GM12801 (cell line): ENCODE measurements at regions not wholly inside any gene's neighbourhood (a gene's known extent, or its start where the extent isn't known, plus 50 kb on each side); places are given as distances from the start of the nearest gene placed in this dataset.

ENCODE experiments used
- CTCF ChIP-seq: IDR thresholded peaks from one replicate; pipeline ENCODE4 v1.5.1; 2011; ENCODE audit warnings: control low read depth; ENCODE audit not compliant: insufficient read length; ENCODE audit errors: extremely low read depth

- TF ChIP-seq CTCF: no peak
Measured at GRCh38 chr1:96973605-96974004, 252.0 kb downstream of the PTBP2 start.

- TF ChIP-seq CTCF: no peak
Measured at GRCh38 chr1:96978444-96978843, 256.9 kb downstream of the PTBP2 start.

- TF ChIP-seq CTCF: no peak
Measured at GRCh38 chr1:96978901-96979300, 257.3 kb downstream of the PTBP2 start.

DNA sequence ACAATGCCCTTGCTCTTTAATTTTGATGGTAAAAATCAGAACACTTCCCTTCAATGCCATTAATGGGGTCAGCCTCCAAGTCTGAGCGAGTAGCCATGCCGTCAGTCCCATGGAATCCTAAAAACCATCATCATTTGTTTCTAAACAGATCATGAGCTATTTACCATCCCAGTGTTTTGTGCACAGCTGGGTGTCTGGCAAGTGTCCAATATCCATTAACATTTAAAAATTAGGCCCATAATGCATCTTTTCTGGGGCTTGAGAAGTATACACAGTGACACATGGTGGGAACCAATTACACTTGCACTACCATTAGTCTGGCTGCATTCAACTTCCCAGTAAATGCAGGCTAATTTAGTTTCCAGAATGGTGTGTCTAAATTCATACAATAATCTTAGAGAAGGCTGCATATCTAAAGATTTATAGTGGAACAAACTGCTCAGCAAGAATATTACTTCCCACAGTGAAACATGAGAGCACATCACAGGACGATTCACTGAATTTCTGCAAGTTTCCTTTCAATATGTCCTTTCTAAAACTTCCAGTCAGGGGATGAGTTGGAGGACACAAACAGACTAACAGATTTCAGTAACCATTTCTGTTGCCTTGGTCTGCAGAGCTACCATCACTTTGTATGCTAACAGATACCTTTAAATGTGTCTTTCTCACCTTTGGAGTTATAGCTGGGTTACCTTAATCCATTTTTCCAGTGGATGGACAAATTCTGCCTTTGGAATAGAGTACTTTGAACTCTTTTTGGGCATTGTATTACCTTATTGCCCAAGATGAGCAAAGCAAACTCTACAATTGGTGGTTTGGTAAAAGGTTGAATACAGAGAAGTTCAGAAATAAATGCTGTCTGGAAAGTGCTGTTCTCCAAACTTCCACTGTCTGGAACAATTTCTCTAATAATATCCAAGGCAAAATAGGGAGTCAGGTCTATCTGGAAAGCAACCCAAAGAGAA lies 258.0 kb downstream of the PTBP2 start:
- TF ChIP-seq CTCF: no peak

GRCh38 chr1:96980448-96980847 lies 258.9 kb downstream of the PTBP2 start:
- TF ChIP-seq CTCF: no peak

DNA sequence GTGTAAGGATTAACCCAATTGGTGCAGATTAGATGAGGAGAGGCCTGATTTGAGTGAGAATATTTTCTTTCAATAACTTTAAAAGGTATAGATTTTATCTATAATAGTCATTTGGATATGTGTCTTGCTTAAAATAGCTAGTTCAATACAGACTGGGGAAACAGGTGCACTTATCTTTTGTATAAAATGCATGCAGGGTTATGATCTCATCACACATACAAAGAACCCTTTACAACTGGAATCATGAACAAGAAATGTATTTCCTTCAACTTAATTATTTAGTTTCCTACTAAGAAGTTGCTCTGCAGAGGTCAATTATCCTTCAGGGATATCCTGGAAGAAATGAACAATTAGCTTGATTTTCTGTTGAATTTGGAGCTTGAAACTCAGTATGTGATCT lies 259.6 kb downstream of the PTBP2 start:
- TF ChIP-seq CTCF: no peak

DNA sequence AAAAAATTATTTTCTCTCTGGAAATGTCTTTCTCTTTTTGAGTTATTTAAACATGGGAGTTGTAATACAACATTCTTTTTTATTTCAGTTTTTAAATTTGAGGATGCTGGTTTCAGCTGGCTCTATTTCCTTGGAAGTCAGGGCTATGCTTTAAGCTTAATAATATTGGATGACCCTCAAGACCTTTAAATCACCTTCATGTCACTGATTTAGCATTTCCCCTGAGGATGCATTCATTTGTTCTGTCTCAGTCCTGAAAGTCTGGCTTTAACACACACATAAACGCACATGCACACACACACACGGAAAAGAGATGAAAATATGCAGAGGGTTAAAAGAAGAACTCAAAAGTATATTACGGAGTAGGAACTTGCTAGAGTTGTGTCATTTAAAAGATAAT lies 260.5 kb downstream of the PTBP2 start:
- no peak for TF ChIP-seq CTCF
